ENCODE measurements at regions not wholly inside any gene's neighbourhood (a gene's known extent, or its start where the extent isn't known, plus 50 kb on each side); places are given as distances from the start of the nearest gene placed in this dataset.
"Not testable (repeated sequence)": the region's sequence is repeated elsewhere in the genome, so short reads cannot be mapped to it uniquely, and the experiment has no call there.

DNA sequence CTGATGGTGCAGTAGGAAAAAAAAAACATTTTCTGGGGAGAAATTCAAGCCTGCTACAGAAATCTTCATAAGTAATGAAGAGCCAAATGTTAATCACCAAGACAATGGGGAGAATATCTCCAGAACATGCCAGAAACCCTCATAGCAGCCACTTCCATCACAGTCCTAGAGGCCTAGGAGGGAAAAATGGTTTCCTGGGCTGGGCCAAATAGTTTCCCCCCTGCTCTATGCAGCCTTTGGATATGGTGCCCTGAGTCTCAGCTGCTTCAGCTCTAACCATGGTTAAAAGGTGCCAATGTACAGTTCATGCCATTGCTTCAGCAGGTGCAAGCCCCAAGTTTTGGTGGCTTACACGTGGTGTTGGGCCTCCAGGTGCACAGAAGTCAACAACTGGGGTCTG, 113.1 kb downstream of the ZNF648 start:
- no peak for DNase-seq

DNA sequence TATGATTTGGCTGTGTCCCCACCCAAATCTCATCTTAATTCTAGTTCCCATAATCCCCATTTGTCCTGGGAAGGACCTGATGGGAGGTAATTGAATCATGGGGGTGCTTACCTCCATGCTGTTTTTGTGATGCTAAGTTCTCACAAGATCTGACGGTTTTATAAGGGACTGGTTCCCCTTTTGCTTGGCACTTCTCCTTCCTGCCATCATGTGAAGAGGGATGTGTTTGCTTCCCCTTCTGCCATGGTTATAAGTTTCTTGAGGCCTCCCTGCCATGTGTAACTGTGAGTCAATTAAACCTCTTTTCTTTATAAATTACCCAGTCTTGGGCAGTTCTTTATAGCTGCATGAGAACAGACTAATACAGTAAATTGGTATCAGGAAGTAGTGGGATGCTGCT, 114.1 kb downstream of the ZNF648 start:
- no peak for DNase-seq

DNA sequence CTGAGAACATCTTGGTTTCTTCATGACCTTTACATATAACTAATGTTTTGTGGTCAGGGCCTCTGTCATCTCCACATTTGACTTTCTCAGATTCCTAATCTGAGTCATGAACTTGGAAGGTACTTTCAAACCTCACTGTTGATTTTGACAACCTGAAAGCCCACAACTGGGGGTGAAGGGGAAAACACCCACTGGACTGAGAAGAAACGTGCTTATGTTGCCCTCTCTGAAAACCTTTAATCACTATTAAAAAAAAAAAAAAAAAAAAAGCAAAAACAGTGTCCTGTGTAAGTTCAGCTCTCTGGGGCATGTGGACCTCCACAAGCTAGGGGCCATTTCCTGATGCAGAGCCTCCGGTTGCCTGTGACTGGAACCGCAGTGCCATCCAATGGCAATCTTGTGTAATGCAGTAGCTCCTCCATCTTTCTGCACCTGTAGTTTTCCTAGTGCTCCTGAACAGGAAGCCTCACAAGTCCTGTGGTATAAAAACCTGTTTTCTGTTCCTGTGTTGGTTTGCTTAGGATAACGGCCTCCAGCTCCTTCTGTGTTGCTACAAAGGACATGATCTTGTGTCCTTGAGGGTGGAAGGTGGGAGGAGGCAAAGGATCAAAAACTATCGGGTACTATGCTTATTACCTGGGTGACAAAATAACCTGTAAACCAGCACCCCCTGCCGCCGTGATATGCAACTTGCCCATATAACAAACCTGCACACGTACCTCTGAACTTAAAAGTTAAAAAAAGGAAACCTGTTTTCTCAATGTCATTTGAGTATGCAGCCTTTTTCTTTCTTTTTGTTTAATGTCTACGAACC, 124.5 kb downstream of the ZNF648 start:
- peak; percentile 40 for DNase-seq

DNA sequence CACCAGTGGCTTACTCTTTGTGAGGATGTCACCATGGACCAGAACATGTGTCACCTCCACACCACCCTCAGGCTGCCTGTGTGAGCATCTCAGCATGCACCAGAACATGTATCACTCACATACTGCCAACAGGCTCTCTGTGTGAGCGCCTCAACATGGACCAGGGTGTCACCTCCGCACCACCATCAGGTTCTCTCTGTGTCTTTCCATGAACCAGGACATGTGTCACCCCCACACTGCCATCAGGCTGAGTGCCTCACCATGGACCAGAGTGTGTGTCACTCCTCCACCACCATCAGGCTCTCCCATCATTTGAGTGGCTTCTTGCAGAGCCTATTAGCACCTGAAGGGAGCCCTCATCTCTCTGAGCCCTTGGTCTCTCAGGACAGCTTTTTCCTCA, 125.2 kb downstream of the ZNF648 start:
- no peak for DNase-seq

DNA sequence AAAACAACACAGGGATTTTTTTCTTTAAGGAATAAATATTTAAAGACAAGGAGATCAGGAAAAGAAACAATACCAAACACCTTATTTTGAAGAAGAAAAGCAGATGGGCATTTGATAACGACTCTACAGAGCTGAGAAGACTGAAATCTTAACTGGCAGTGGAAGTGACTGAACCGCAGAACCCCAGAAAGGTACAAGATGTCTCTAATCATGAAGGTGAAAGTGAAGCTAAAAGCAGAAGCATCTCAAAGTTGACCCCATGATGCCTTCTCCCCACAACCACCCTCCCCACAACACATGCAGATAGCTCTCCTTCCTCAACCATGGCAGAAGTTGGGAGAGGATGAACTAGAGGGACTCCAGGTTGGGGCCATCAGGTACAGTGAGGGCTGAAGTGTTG, 129.6 kb downstream of the ZNF648 start:
- no peak for DNase-seq

DNA sequence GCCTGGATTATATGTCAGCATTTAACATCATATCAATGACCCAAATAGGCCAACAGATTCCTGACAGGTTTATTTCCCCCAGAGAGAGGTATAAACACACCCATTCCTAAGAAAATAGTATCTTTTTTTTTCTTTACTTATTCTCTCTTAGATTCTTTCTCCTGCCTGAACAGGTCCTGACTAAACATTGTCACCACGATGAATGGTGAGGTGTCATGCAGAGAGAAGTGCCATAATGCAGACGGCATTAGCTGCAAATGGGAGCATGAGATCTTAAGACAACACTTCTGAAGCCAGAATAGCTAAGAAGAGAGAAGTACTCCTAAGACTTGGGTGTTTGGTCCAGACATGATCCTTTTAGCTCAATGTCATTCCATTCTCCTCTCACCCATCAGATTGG, 131.3 kb downstream of the ZNF648 start:
- DNase-seq: no peak

DNA sequence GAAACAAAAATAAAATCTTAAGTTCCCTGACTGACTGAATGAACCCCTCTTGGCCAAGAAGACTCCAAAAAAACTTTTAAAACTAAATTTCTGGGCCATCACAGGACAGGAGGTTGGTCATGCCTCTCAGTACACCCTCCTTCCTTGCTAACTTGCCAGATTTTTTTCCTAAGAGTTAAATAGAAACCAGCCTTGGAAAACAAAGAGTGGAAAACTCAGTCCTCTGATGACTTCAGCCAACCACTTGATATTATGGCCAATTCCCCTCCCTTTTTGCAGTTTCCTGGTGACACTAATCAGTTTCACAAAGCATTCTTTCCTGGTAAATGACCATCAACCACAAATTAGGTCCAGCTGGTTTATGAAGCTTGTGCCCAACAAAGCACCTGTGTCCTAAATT, 134.8 kb downstream of the ZNF648 start:
- DNase-seq: no peak

DNA sequence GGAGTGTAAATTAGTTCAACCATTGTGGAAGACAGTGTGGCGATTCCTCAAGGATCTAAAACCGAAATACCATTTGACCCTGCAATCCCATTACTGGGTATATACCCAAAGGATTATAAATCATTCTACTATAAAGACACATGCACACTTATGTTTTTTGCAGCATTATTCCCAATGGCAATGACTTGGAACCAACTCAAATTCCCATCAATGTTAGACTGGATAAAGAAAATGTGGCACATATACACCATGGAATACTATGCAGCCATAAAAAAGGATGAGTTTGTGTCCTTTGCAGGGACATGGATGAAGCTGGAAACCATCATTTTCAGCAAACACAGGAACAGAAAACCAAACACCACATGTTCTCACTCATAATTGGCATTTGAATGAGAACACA, 137.5 kb downstream of the ZNF648 start:
- DNase-seq: not testable (repeated sequence)

DNA sequence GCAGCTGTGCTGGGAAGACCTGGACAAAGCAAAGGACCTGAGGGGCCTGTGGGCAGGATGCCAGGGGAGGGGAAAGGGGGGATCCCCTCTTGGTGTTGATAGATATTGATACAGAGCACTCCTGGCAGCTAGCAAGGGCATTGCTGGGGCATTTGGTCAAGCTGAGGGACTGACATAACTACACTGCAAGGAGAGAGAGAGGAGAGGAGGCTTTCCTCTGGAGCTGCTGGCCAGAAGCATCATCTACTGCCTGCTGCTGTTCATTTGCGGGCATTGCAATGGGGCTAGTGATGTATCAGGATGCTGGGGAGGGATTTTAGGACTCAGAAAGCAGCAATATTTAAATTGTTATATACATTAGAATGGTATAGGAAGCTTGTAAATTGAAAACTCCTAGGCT, 142.0 kb downstream of the ZNF648 start:
- DNase-seq: no peak

DNA sequence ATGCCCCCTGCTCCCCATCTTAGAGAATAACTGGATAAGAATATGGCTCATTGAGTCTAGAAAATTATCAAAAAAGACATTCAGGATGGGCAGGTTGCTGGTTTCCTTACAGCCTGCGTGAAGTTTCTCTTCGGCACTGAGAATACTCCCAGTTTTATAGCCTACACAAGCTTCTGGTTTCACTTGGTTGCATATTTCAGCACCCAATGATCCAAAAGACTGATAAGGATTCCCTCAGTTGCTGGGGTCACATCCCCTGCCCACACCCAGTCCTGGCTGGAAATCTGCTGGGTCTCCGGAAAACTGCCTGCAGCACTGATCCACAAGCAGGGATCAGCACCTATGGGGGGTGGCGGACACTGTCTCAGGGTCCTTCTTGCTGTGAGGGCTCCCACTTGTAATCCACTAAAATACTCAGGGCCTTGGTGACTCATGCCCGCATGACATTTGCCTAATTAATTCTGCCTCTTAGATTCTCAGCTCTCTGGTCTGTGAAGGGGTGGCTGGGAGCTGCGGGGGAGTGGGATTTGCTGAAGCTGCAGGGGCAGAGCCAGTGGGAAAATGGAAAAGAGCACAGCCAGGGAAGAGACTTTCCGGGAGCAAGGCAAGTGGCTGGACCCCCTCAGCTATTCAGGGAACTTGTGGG, 142.5 kb downstream of the ZNF648 start:
- peak; percentile 19 for DNase-seq

DNA sequence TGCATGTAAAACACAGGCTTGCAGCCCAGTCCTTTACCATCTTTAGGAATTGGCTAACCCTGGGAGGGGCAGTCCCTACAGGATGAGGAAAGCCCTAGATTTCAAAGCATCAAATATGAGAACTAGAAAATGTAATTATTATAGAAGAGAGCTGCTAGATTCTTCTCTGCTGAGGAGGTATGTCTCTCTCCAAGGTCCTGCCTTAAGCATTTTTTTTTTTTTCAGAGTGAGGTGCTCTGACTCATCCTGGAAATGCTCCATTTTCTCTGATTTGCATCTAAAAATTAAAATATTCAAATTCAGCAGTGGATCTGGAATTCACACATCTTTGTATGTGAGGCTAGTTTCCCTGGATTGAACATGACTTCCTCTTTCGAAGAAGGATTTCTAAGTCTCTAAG, 149.8 kb downstream of the ZNF648 start:
- DNase-seq: no peak

DNA sequence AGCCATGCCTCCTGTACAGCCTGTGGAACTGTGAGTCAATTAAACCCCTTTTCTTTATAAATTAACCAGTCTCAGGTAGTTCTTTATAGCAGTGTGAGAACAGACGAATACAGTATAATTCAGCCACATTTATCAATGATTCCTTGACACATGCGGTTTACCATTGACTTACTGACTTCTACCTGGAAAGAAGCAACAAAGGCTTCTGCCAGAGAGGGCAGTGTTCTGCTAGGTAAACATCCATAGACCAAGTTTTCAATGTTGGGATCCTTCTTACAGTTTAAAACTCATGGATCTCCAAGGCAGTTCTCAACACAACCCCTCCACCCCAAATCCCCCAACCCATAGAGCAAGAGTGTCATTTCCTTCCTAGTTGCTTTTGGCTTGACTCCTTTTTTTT, 150.6 kb downstream of the ZNF648 start:
- DNase-seq: no peak

DNA sequence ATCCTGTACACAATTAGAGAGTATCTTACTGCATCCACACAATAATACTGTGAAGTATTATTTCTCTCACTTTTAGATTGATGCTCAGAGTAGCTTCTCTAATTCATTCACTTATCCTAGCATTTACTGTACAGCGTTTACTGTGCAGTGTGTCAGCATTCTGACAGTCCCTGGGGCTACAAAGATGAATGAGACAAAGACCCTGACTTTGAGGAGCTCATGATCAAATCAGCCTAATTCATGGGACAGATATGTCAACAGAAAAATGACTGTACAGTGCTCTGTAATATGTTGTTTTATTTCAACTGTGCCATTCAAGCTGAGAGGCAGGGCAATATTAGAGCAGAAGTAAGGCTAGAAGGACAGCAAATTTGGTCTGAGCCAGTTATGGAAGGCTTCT, 152.5 kb downstream of the ZNF648 start:
- DNase-seq: no peak

DNA sequence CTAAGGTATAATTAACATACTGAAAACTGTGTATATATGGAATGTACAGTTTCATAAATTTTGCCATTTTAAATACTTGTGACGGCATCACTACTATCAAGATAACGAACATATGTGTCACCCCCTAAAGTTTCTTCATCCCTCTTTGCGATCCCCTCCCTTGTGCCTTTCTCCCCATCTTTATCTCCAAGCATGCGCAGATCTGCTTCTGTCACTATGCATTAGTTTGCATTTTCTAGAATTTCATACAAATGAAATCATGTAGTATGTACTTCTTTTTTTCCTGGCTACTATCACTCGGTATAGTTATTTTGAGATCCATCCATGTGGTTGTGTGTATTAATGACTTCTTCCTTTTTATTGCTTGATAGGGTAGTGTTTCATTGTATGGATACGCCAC, 154.9 kb downstream of the ZNF648 start:
- DNase-seq: no peak

DNA sequence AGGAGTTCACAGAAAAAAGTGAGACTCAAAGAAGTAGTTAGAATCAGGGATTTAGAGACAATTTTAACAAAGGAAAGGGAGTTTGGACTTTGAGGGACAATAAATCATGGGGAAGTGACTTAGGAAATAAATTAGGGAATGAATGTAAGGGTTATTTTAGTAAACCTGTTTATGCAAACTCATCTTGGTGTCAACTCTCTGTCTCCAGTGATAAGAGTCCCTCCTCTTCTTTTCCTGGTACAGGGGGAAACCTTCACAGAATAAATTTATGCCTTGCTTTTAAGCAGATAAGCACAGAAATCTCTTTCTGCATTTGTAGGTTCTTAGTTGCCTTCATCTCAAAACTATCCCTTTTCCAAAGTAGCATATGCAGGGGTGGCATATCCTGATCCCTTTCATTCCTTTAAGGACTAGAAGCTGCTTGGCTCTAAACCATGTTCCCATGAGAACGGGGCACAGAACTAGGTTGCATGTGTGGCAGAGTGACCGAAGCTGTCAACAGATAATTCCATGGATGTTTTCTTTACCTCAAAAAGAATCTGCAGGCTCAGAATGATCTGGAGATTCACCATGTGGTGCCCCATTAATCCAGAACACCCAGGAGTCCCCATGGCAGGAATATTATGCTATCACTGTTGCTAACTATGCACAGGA, 155.4 kb downstream of the ZNF648 start:
- no peak for DNase-seq

DNA sequence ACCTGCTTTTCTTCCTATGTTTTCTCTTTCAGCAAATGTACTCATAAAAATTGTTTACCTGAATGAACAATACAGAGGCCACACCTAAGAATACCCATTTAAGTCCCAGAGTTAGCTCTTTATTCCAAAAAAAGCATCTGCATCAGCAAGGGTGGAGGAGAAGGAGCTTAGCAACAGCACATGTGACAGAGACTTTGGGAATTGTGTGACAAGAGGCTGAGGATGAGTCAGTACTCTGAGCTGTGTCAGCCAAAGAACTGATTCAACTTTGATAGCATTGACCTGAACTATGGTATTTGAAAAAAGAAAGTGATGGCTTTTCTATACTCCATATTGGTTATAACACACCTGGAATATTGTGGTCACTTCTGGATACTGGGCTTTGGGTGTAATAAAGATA, 162.7 kb downstream of the ZNF648 start:
- DNase-seq: no peak

DNA sequence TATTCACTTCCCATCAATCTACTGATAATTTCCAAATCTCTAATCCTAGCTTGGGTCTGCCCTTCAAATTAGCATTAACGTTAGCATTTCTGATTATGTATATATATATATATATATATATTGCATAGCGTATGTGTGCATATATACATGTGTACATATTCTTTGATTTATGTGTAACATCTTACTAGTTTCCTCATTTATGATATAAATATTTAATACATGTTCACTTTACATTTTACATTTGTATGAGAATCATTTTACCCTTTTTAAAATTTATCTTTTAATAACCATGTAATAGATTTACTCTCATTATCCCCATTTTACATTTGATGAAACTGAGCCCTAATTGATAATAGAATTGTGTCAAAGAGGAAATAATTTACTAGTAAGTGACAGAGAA, 164.7 kb downstream of the ZNF648 start:
- DNase-seq: no peak

DNA sequence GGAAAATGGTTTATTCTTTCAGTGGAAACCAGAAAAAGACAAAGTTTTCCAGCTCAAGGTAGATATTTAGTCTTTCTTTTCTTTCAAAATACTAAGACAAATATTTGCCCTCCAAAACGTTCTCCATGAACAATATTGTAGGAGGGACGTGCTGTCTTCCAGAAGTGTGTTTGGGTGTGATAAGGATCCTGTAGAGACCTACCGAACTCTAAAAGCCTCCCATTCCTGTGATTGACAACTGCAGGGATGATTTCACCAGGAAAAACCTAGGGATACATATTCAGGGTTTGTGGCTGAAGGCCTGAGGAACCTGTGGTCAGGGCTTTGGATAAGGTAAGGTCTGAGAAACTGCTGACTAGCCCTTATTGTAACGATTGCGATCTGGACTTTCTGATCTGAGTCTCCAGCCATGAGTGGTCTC, 167.1 kb downstream of the ZNF648 start:
- no peak for DNase-seq

DNA sequence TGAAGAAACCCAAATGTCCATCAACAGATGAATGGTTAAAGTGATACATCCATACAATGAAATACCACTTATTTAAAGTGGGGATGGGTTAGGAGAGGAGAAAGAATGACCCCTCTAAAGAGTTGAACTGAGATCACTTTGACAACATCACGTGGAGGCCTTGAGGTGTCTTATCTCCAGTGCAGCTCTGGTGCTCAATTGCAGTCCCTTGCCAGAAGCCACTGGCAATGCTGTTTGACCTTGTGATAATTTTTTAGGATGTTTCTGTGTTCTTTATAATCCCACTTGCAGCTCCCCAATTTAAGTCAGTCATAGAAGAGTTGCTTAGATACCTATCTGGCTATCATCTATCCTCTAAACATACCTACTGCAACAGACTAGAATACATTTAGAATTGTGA, 167.6 kb downstream of the ZNF648 start:
- no peak for DNase-seq

DNA sequence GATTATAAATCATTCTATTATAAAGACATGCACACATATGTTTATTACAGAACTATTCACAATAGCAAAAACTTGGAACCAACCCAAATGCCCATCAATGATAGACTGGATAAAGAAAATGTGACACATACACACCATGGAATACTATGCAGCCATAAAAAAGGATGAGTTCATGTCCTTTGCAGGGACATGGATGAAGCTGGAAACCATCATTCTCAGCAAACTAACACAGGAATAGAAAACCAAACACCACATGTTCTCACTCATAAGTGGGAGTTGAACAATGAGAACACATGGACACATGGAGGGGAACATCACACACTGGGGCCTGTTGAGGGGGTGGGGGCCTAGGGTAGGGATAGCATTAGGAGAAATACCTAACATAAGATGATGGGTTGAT, 168.4 kb downstream of the ZNF648 start:
- DNase-seq: not testable (repeated sequence)

DNA sequence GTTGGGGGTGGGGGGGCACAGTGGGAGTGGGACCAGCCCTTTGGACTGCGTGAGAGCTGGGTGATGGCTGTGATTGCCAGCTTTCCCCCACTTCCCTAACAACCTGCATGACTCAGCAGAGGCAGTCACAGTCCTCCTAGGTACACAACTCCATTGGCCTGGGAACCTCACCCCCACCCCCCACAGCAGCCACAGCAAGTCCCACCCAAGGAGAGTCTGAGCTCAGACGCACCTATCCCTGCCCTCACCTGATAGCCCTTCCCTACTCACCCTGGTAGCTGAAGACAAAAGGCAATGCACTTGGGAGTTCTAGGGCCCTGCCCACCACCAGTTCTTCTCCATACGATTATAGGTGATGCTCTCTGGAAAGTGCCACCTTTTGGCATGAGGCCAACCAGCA, 188.9 kb downstream of the ZNF648 start:
- DNase-seq: no peak

DNA sequence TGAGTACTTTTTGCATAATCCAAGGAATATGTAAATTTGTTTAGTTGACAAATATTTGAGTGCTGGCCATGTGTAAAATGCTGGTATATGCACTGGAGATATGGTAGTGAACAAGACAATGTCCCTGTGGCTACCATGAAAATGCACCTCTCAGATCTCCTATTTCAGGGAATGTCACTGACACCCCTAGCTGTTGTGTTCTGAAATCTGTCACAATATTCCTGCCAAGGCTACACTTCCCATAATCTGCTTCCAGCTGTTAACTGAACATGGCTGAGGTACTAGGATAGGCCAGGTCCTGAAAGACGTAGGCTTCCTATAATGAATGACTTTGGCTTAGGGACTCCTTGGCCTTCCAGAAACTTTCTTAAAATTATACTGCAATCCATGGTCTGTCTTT, 197.8 kb downstream of the ZNF648 start:
- DNase-seq: no peak

DNA sequence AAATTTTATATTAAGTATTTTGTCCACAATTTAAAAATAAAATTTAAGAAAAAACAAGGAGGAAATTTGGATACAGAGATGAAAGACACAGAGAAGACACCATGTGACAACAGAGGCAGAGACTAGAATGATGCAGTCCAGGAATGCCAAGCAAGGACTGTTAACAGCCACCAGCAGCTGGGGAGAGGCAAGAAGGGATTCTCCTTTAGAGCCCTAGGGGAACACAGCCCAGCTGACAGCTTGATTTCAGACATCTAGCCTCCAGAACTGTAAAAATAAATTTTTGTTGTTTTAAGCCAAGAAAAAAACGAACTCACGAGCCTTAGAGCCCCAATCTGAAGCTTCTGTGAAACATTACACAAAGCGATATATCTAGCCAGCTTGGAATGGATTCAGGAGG, 198.5 kb downstream of the ZNF648 start:
- DNase-seq: no peak

DNA sequence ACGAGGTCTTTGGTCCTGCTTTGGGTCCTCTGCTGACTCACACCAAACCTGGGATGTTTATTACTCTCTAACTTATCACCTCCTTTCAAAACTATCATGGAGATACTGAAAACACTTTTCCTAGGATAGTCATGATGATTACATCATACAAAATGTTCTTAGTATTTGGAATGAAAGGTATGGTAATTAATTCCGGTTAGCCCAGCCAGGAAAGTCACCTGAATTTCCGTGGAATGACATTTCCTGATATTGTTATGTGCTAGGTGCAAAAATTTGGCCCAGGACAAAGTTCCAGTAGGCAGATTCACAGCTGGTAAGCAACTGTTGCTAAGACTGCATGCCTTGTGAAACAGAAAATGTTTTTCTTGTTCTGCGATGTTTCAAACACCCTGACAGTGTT, 203.4 kb downstream of the ZNF648 start:
- DNase-seq: no peak

All from right kidney (tissue), 1 donor.